Left colon (tissue), 2 donors: ENCODE measurements at regions not wholly inside any gene's neighbourhood (a gene's known extent, or its start where the extent isn't known, plus 50 kb on each side); places are given as distances from the start of the nearest gene placed in this dataset.
"Not testable (repeated sequence)": the region's sequence is repeated elsewhere in the genome, so short reads cannot be mapped to it uniquely, and the experiment has no call there.

Experiments
- ATAC-seq: fragments of 200-7000 bp; cut with Tn5 transposase; one replicate; pipeline ENCODE4 v1.9.1; 2020; ENCODE audit warnings: mild to moderate bottlenecking, moderate library complexity
- DNase-seq, 2 donors: peaks; one replicate each; pipeline ENCODE4 v3.0.0-alpha.2; 2020
- intact Hi-C, 2 donors: fragments of 100-400 bp; cut with DNase I in 1 of 2; cut with micrococcal nuclease in 1 of 2; formaldehyde crosslinking; loops; one replicate each; pipeline versions ENCODE4 v1.11.2 to v1.14.0; 2022; cut with DNase I, micrococcal nuclease
- donor health status: DM: no; HTN: no; CAD: no.
- donor health status: DM: yes; HTN: yes; CAD: no.

DNA sequence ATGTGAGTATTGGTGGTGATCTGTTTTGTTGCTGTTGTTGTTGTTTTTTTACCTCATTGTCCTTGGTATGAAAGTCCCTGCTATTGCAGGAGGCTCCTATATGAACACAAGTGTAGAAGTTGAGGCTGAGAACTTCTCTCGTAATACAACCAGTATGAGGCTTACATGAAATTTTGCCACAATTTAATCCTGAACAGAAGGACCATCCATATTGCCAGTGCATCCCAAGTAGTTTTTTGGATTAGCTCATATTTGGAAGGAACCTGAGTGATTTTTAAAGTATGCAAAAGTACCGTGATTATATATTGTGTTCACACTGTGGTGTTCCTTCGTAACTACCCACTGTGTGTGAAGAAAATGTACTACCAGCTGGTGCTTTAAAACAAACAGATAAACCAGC is 2095.5 kb upstream of the WWC1 start:
- ATAC-seq (no peak), DNase-seq (no peak)
- intact Hi-C loops = no loop called here

DNA sequence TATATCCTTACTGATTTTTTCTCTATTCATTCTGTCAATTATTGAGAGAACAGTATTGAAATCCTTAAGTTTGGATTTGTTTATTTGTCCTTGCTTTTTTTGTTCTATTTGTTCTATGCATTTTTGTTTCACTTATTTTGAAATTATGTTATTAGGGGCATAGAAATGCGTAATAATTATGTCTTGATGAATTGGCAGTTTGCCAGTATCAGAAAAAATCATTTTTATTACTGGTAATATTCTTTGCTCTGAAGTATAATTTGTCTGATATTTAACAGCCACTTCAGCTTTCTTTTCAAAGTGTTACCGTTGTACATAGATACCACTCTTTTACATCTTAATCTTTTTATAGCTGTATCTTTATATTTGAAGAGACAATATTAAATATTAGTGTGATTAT is 2090.9 kb upstream of the WWC1 start:
- intact Hi-C loops = no loop called here
- no peak for DNase-seq
- ATAC-seq = no peak

DNA sequence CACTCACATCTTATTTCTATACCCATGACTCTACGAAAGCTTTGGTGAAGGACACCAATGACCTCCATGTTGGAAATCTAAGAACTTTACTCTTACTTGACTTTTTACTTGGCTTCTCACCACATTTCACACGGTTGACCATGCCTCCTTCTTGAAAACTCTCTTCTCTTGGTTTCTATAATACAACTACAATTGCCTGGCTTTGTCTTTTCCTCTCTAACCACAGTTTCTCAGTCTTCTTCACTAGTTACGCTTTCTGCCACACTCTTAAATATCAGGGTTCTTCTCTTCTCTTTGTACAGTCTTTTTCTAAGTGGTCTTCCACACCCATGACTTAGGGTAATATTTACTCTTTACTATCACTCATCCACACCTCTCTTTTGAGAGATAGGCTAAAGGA is 2079.8 kb upstream of the WWC1 start:
- DNase-seq = no peak
- ATAC-seq = no peak
- intact Hi-C loops = no loop called here

DNA sequence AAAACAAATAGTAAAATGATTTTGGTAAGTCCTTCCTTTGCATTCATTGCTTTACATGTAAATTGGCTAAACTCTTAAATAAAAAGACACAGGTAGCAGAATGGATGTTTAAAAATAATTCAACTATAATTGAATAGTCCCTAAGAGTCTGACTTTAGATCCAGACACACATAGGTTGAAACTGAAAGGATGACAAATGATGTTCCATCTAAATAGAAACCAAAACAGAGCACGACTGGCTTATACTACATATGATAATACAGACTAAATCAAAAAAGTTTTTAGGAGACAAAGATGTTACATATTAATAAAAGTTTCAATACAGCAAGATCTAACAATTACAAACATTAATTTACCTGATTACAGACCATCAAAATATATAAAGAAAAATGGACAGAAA is 2055.1 kb upstream of the WWC1 start:
- no peak for ATAC-seq
- DNase-seq = no peak
- intact Hi-C loops = no loop called here

DNA sequence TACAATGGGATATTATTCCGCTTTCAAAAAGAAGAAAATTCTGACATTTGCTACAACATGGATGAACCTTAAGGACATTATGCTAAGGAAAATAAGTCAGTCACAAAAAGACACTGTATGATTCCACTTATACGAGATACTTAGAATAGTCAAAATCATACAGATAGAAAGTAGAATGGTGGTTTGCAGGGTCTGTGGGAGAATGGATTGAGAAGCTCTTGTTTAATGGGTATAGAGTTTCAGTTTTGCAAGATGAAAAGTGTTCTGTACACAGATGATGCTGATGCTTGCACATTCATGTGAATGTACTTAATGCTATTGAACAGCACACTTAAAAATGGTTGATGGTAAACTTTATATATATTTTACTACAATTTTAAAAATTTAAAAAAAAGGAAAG is 2050.7 kb upstream of the WWC1 start:
- DNase-seq (no peak), ATAC-seq (no peak)
- intact Hi-C loops = no loop called here

DNA sequence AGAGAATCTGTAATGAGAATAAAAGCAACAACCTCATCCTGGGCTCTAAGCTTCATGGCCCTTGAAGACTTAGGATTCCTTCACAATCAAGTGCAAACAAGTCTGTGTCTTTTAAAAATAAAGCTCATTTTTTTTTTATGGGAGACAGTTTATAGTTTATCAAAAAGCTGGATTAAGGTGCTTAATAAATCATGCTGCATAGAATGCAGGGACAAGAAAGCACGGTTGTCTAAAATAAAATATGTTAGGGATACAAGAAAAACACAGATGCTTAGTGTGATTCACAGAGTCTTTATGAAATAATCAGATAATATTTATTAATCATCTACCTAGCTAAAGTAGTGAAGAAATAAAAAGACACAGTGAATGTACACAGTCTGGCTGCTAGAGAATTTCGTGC is 2045.9 kb upstream of the WWC1 start:
- DNase-seq = no peak
- intact Hi-C loops = no loop called here
- ATAC-seq = no peak

DNA sequence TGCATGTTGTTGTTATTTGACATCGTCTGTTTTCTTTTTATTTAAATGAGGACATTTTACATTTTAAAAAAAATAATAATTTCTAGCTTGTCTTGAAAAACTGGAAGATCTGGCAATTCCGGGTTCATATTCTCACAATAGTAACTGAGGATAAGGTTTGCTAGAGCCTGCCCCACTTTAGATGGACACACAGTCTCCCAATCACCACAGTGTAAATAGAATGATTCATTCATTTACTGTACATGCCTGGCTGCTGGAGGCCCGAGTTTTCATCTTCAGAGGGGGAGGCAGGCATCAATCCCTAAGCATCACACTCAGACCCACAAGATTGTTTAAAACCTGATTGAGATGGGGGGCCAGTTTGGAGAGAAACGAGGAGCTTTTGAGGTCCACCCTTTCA is 2039.7 kb upstream of the WWC1 start:
- no peak for ATAC-seq
- DNase-seq = no peak
- intact Hi-C loops = no loop called here

DNA sequence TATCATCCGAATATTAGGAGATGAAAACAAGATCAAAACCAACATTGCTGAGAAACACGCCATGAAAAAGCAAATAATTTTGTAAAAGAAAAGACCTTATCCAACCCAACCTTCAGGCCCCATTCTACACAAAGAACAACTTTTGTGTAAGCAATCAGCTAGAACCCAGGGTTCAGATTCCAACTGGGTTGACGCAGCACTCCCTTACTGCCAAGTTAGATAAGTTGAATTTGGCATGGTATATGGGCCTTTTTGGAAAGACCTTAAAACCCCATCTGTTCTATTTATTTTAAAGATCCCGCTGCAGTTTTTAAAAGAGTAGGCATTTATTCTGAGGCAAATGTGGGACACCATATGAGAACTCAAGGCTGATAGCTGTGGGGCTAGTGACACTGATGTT is 2033.8 kb upstream of the WWC1 start:
- DNase-seq = no peak
- ATAC-seq = no peak
- intact Hi-C loops = no loop called here

DNA sequence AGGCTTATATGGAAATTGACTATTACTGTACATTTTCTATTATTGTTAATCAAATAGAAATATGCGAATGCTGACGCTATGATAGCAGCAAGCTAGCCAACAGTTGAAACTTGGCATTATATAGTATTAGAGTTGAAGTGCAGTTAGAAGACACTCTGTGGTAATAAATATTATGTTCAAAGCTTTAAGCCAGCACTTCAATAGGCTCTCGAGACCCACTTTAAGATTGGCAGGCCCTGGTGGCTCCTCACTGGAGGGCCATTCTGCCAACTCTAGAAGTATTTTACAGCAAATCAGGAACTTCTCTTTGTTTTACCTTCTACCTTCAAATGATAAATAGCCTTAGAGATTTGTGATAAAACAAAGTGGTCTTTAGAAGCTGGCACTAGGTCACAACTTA is 2029.0 kb upstream of the WWC1 start:
- intact Hi-C loops = no loop called here
- ATAC-seq = no peak

DNA sequence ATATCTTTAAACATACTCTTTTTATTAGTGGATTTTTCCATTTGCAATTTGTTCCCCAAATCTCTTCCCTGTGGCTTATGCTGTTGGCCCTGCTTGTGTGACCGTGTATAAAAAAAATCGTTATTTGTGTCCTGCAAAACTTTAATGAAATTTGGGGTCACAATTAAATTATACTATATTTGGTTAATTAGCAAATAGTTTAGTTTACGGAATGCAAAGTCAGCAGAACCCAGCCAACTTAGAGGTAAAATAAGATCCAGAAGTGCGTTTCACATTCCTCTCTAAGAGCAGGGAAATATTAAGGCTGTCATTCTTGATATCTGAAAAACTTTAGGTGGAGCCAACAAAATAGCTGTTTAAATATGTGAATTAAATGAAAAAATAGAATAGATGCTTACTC is 2023.5 kb upstream of the WWC1 start:
- intact Hi-C loops = no loop called here
- ATAC-seq = no peak

More for the DNA sequence above, 2029.0 kb upstream of the WWC1 start:
- no peak for DNase-seq

DNA sequence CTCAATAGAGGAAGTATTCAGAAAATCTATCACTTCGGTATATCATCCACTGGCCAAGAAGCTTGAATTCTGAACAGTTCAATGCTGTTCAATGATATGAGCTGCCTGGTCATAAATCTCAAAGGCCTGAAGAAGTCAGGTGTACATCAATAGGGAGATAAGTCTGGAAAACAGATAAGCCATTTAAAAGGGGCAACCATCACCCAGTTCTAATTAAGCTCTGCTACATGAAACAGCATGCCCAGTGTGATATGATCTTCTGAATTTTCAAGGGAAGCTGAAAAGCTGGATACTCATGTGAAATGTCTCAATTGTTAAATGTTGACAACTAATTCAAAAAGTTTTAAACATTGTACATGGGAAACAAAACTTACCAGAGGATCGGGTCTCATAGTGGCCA is 2020.7 kb upstream of the WWC1 start:
- no peak for DNase-seq
- intact Hi-C loops = no loop called here
- ATAC-seq = no peak

More for the DNA sequence above, 2023.5 kb upstream of the WWC1 start:
- DNase-seq = no peak

DNA sequence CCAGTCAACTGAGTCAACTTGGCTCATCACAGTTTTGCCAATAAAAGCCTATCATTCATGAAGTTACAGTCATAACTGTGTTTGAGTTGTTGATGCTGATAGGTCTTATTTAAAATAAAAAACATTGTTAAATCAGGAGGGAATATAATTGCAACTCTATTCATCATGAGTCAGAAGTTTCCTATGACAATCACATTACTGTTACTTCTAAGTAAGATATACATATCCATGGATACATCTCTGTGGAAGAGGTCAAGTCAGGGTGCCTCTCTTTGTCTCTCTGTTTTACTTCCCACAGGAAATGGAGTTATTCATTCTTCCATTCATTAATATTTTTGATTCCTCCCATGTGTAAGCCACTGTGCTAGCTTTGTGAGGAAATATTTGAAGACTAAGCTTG is 2015.4 kb upstream of the WWC1 start:
- no peak for ATAC-seq
- intact Hi-C loops = no loop called here

DNA sequence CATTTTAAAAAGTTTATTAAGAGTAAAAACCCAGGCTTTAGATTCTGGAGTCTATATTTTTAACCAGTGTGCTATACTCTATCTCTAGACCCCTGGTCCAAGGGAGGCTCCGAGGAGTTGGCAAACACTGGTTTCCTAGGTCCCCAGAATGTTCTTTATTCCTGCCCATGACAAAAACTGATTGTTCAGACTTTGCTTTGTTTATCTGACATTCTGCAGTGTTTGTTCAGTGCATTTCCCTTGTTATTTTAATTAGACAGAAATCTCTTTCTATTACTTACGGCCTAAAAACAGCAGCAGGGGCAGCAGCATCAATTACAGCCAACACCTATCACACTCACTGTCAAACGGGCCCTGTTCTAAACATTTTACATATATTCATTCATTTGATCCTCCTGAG is 2011.6 kb upstream of the WWC1 start:
- DNase-seq = no peak
- no peak for ATAC-seq
- intact Hi-C loops = no loop called here

More for the DNA sequence above, 2015.4 kb upstream of the WWC1 start:
- no peak for DNase-seq

DNA sequence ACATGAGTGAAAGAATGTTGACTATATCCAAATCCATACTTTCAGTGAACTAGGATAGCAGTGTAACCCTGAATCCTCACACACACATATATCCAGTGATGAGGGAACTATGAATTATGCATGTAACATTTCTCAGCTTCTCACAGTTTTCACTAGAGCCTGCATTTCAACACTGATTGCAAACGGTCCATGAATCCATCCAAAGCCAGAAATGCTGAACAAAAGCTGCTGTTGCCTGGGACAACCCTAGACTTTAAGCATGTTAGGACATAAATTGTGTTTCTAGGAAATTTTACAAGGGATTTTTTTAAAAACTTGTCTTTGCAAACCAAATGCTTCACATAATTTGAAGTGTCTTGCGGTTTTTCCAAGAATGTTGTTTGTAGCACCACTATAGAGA is 2010.0 kb upstream of the WWC1 start:
- ATAC-seq (no peak), DNase-seq (no peak)
- intact Hi-C loops = no loop called here

DNA sequence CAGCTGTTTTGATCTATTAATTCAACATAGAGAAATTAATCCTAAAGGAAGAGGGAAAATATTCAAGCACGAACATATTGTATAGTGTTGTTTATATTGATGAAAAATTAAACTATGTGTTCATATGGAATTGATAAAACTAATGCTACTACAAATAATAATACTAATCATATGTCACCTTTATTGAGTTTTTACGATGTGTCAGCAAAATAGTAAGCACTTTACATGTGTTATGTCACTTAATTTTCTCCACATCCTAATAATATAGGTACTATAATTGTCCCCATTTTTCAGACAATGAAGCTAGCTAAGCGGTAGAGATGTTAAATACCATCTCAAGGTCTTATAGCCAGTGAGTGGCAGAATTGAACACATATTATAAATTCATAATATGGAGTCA is 2008.5 kb upstream of the WWC1 start:
- intact Hi-C loops = no loop called here
- no peak for DNase-seq
- no peak for ATAC-seq

DNA sequence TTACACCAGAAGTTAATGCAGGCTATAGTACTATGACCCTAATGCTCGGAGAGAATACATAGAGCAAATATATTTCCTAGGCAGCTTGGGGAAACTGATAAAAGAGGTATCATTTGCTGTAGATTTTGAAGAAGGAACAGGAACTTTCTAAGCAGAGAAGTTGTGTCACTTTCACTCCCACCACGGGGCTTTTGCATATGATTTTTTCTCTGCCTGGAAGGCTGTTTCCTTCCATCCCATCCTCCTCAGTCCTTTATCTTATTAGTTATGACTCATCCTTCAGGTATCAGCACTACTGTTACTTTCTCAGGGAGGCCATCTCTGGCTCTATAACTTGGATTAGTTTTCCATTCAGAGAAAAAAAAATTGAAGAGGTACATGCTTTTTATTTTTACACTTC is 2006.1 kb upstream of the WWC1 start:
- no peak for DNase-seq
- ATAC-seq = no peak
- intact Hi-C loops = no loop called here

DNA sequence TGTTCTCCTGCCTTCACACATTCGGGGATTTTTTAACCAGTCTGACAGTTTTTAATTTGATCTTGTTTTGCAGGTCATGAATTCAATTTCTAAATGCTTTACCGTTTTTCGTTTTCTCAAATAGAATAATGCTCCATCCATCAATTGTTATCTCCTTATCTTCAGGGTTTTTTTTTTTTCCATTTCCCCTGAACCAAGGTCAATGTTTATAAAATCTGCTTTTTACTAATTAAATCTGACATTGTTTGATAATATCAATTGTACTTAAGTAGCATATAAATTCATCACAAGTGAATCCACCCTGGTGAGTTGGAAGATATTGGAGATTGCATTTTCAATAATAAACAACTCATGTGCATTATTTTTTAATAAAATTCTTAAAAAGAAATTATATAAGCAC is 2004.6 kb upstream of the WWC1 start:
- intact Hi-C loops = no loop called here
- no peak for DNase-seq
- ATAC-seq = no peak

DNA sequence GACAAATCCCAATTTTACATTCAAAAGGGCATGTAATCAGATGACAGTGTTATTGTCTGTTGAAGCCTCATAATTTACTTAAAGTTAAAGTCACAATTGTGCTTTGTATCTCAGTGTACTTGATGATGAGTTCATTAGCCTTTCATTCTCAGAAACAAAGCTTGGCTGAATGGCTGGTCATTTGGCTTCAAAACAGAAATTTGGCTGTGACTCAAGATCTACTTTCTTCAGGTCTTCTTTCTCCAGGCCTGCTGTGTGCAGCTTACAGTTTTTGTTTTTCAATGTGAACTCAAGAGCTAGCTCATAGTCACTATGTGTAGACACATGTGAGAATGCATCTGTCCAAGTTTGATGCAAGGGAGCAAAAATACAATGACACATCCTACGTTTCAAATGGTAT is 2003.6 kb upstream of the WWC1 start:
- no peak for ATAC-seq
- intact Hi-C loops = no loop called here
- DNase-seq = no peak

DNA sequence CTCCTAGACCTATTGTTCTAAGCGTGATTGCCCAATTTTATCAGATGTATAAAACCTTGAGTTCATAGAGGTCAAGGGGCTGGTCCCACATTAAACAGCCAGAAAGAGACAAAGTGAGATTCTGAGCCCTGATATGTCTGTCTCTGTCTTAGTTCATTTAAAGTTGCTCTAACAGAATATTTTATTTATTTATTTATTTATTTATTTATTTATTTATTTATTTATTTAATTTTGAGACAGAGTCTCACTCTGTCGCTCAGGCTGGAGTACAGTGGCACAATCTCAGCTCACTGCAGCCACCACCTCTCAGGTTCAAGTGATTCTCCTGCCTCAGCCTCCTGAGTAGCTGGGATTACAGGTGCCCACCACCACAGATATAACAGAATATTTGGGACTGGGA is 1999.6 kb upstream of the WWC1 start:
- intact Hi-C loops, ATAC-seq, DNase-seq: not testable (repeated sequence)

DNA sequence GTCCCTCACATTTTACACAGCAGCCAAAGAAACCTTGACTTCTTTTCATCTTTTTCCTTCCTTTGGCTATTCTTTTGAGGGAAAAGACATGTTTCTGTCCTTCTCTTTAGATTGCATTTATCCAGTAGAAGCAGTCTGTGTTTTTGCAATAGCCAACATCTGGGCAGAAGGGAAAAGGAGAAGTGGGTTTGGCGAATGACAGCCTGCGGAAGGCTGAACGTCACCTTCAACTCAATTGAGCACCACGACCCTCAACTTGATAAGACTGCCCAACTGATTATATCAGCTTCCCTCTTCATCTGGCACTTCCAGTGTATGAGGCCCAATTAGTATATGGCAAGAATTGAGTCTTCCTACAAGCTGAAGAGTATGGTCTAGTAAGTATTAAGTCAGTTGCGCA is 1997.6 kb upstream of the WWC1 start:
- ATAC-seq = no peak
- intact Hi-C loops = no loop called here
- DNase-seq = no peak

DNA sequence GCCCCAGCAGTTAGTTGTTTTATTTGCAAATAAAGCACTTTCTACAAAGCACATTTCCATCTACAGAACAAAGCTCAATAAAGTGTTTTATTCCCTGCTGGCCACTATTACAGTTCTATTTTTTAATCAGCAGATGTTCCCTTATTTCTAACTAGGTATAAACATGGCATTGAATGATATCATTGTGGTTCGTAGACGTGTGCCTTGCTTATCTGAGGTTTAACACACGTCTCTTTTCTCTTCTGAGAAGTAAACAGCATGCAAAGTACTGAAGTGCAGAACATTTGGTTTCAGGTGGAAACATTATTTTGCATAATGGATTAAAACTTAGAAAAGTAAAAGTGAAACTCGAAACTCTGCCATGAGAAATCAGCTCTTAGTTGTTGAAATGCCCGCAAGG is 1989.3 kb upstream of the WWC1 start:
- ATAC-seq (no peak), DNase-seq (no peak)
- intact Hi-C loops = no loop called here

DNA sequence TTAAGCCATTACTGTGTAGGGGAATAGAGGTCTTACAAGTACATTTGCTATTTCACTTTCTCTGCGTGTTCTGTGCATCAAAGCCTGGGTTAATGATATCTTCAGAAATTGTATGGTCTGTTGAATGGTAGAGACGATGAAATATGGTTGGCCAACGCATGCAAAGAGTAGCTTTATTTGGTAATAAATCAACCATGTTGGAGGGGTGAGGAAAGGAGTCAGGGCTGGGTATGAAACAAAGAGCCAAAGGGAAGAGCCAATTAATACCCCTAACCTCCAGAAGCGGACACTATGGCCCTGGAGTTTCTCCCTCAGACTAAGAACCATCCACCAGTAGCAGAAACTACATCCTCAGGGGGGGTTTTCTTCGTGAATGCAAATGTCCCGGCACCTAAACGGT is 1974.0 kb upstream of the WWC1 start:
- DNase-seq (no peak), ATAC-seq (no peak)
- intact Hi-C loops = no loop called here
